GM13977 (cell line): ENCODE measurements at regions not wholly inside any gene's neighbourhood (a gene's known extent, or its start where the extent isn't known, plus 50 kb on each side); places are given as distances from the start of the nearest gene placed in this dataset.
A peak's percentile ranks its signal among the peaks of the same experiment; 100 is the strongest.

Source experiments
- DNase-seq: peaks from one replicate; pipeline ENCODE4 v3.0.0; 2012; ENCODE audit warnings: low spot score
- CTCF ChIP-seq: IDR thresholded peaks from 2 replicates; pipeline ENCODE4 v1.5.1; 2012; ENCODE audit warnings: mild to moderate bottlenecking, control low read depth; ENCODE audit not compliant: insufficient read depth; ENCODE audit errors: extremely low read depth, missing control alignments
- in situ Hi-C: fragments of 300-500 bp; cut with MboI; formaldehyde crosslinking; loops from one replicate; pipeline ENCODE4 v1.12.0; 2022; ENCODE audit warnings: low sequenced_read_pairs, low pct_unique_long_range_greater_than_20kb, mixed read lengths, inconsistent platforms; ENCODE audit not compliant: unreplicated experiment

GRCh38 chr22:48663297-48663696 lies 1164.4 kb downstream of the BRD1 start:
- TF ChIP-seq CTCF = peak; percentile 26
- in situ Hi-C loops = no loop called here
- no peak for DNase-seq

GRCh38 chr22:48662476-48663135 lies 1165.1 kb downstream of the BRD1 start:
- TF ChIP-seq CTCF = no peak
- DNase-seq = no peak
- in situ Hi-C loops = no loop called here

- in situ Hi-C loops = no loop called here
- no peak for TF ChIP-seq CTCF
- DNase-seq = no peak
Observed at GRCh38 chr22:48661984-48662383, 1165.7 kb downstream of the BRD1 start.

GRCh38 chr22:48660790-48661740 lies 1166.6 kb downstream of the BRD1 start:
- in situ Hi-C loops = no loop called here
- DNase-seq = no peak
- TF ChIP-seq CTCF = no peak

- no peak for TF ChIP-seq CTCF
- DNase-seq = no peak
- in situ Hi-C loops = no loop called here
Observed at GRCh38 chr22:48660104-48660789, 1167.4 kb downstream of the BRD1 start.

GRCh38 chr22:48659404-48659996 lies 1168.2 kb downstream of the BRD1 start:
- TF ChIP-seq CTCF = no peak
- in situ Hi-C loops = no loop called here
- DNase-seq = no peak
